K562 (cell line): ENCODE measurements at regions not wholly inside any gene's neighbourhood (a gene's known extent, or its start where the extent isn't known, plus 50 kb on each side); places are given as distances from the start of the nearest gene placed in this dataset.
A peak's percentile ranks its signal among the peaks of the same experiment; 100 is the strongest.

Experiments
- ARHGAP35 ChIP-seq: fragments of 450-650 bp; IDR thresholded peaks from 2 replicates; pipeline ENCODE4 v1.6.1; 2018; ENCODE audit not compliant: partially characterized antibody
- FOXM1 ChIP-seq, 2 experiments: fragments of 450-650 bp in 1 of 2; sonication (generic) in 1 of 2; formaldehyde crosslinking in 1 of 2; IDR thresholded peaks; 2 replicates each; pipeline versions ENCODE4 v1.6.1 to v1.9.0; 2017 to 2022; ENCODE audit warnings: low read depth in 2 of 2, mild to moderate bottlenecking in 2 of 2, missing genetic modification reagents in 1 of 2, moderate library complexity in 1 of 2
- FUS ChIP-seq: fragments of 200-400 bp; formaldehyde crosslinking; optimal IDR thresholded peaks from 2 replicates; pipeline ENCODE3; 2017; ENCODE audit warnings: low read depth, low read length
- GABPB2 ChIP-seq: fragments of 250-450 bp; sonication (Bioruptor Pico); conservative IDR thresholded peaks from 2 replicates; pipeline ENCODE4 v1.5.1; 2021; ENCODE audit warnings: mild to moderate bottlenecking
- HNRNPH1 ChIP-seq: fragments of 200-400 bp; formaldehyde crosslinking; optimal IDR thresholded peaks from 2 replicates; pipeline ENCODE3; 2017; ENCODE audit warnings: low read depth, mild to moderate bottlenecking, low read length, moderate library complexity
- MCM5 ChIP-seq: fragments of 450-650 bp; IDR thresholded peaks from 2 replicates; pipeline ENCODE4 v1.6.1; 2016; ENCODE audit warnings: low read depth
- MED1 ChIP-seq: sonication (generic); formaldehyde crosslinking; IDR thresholded peaks from 2 replicates; pipeline ENCODE4 v1.8.1; 2023; ENCODE audit warnings: missing genetic modification reagents, borderline replicate concordance
- MEF2A ChIP-seq: IDR thresholded peaks from 2 replicates; pipeline ENCODE4 v1.6.1; 2011; ENCODE audit warnings: low read depth, mild to moderate bottlenecking, low read length, moderate library complexity; ENCODE audit not compliant: control insufficient read depth
- NEUROD1 ChIP-seq: fragments of 150-350 bp; IDR thresholded peaks from 2 replicates; pipeline ENCODE4 v1.6.1; 2014; ENCODE audit warnings: borderline replicate concordance, low read length, low read depth; ENCODE audit not compliant: partially characterized antibody
- NFE2L1 ChIP-seq: fragments of 450-650 bp; IDR thresholded peaks from 2 replicates; pipeline ENCODE4 v1.6.1; 2016; ENCODE audit warnings: missing genetic modification characterization, low read depth, mild to moderate bottlenecking, missing compliant biosample characterization, moderate library complexity, borderline replicate concordance
- POLR2AphosphoS5 ChIP-seq: IDR thresholded peaks from 2 replicates; pipeline ENCODE4 v1.6.1; 2011; ENCODE audit warnings: mild to moderate bottlenecking, low read depth, low read length, moderate library complexity; ENCODE audit not compliant: control insufficient read depth, insufficient read depth
- PPARD ChIP-seq: fragments of 250-450 bp; sonication (Bioruptor Pico); IDR thresholded peaks from 2 replicates; pipeline ENCODE4 v1.8.0; 2022; ENCODE audit warnings: inconsistent platforms, mild to moderate bottlenecking, moderate library complexity
- RHOXF2B ChIP-seq: fragments of 250-450 bp; sonication (Bioruptor Pico); conservative IDR thresholded peaks from 2 replicates; pipeline ENCODE4 v1.5.1; 2021
- TEAD1 ChIP-seq, 2 experiments: fragments of 450-650 bp in 1 of 2; sonication (generic) in 1 of 2; formaldehyde crosslinking; IDR thresholded peaks; 2 replicates each; pipeline versions ENCODE4 v1.4.0 to v1.8.0; 2020 to 2022; ENCODE audit warnings: mild to moderate bottlenecking in 2 of 2, missing genetic modification reagents in 1 of 2
- U2AF2 ChIP-seq: fragments of 200-400 bp; formaldehyde crosslinking; optimal IDR thresholded peaks from 2 replicates; pipeline ENCODE3; 2017; ENCODE audit warnings: low read depth, mild to moderate bottlenecking, low read length
- ZEB2 ChIP-seq: fragments of 450-650 bp; IDR thresholded peaks from 2 replicates; pipeline ENCODE4 v1.6.1; 2016
- ZFP30 ChIP-seq: fragments of 250-450 bp; sonication (Bioruptor Pico); IDR thresholded peaks from 2 replicates; pipeline ENCODE4 v1.8.0; 2022; ENCODE audit warnings: moderate library complexity, mild to moderate bottlenecking, inconsistent platforms, borderline replicate concordance
- ZNF140 ChIP-seq: fragments of 250-450 bp; sonication (Bioruptor Pico); IDR thresholded peaks from 2 replicates; pipeline ENCODE4 v1.8.0; 2021; ENCODE audit warnings: moderate library complexity, mild to moderate bottlenecking, inconsistent platforms
- ZNF445 ChIP-seq: fragments of 250-450 bp; sonication (Bioruptor Pico); IDR thresholded peaks from 2 replicates; pipeline ENCODE4 v1.4.0; 2020; ENCODE audit warnings: low read depth, mild to moderate bottlenecking, moderate library complexity
- ZSCAN29 ChIP-seq: fragments of 450-650 bp; IDR thresholded peaks from 2 replicates; pipeline ENCODE4 v1.6.1; 2017
- TF ChIP-seq, protein P1 (sequence below): sonication (generic); formaldehyde crosslinking; IDR thresholded peaks from 2 replicates; pipeline ENCODE4 v1.8.0; 2022; ENCODE audit warnings: missing genetic modification reagents, mild to moderate bottlenecking, moderate library complexity, borderline replicate concordance
- TF ChIP-seq, protein P2 (sequence below): fragments of 450-650 bp; formaldehyde crosslinking; IDR thresholded peaks from 2 replicates; pipeline ENCODE4 v1.4.0; 2022; ENCODE audit warnings: missing genetic modification characterization
- TF ChIP-seq, protein P3 (sequence below): fragments of 450-650 bp; IDR thresholded peaks from 2 replicates; pipeline ENCODE4 v1.6.1; 2014; ENCODE audit warnings: low read depth, mild to moderate bottlenecking, moderate library complexity, borderline replicate concordance
- TF ChIP-seq, protein P4 (sequence below): conservative IDR thresholded peaks from 2 replicates; pipeline ENCODE4 v1.6.1; 2011; ENCODE audit warnings: low read depth, mild to moderate bottlenecking, low read length; ENCODE audit not compliant: control insufficient read depth

DNA sequence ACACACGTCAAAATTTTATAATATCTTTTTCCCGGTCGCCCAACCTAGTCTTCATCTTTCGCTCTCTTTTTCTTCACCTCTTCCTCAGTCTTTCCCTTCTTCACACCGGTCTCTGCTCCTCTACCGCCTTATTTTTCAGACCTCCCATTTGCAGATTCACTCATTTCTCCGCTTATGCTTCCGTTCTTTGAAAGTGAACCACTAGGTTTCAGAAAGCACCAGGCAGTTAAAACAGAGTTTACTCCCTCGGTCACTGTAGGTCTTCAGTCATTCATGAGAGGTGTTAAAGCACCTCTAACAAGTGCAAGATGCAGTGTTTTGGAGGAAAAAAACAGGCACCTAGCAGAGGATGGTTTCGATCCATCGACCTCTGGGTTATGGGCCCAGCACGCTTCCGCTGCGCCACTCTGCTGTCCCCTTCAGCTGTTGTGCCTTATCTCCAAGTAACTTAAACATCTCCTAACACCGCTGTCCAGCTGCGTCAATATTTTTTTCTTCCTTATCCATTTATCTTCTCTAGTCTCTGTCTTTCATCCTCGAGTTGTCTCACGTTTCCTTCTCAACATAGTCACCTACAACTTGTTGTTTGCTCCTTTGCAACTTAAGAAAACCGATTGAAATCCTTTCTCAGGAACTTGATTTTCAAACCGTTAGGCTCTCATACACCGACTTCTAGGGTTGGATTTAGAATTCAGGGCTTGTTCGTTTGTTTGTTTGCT is 119.7 kb upstream of the ZNF184 start (continued):
- TF ChIP-seq PPARD (CRISPR knock-in tag) (no peak), ZSCAN29 (peak; percentile 94), ARHGAP35 (no peak), U2AF2 (no peak), ZNF140 (CRISPR knock-in tag) (no peak), MEF2A (peak; percentile 43; the same call in 1 of the 2 replicates), POLR2AphosphoS5 (no peak; the same call in 1 of the 2 replicates), ZEB2 (peak; percentile 90; the same call in 1 of the 2 replicates), RHOXF2B (CRISPR knock-in tag) (no peak), TEAD1 (CRISPR knock-in tag; IDR thresholded peaks at IDR 0.05) (peak in 1 of 2 experiments; percentile 46; a peak in 1 of 4 replicates), FOXM1 (IDR thresholded peaks at IDR 0.05; ENCODE audit: low read depth) (0 out of 2 replicates have a peak, but pooled peaks have one; percentile 18), FOXM1 (CRISPR knock-in tag; IDR thresholded peaks at IDR 0.05; ENCODE audit: low read depth) (no peak), ZNF445 (no peak), FUS (no peak), MED1 (CRISPR knock-in tag) (no peak), NFE2L1 (tag) (no peak), MCM5 (no peak), HNRNPH1 (no peak), NEUROD1 (no peak), ZFP30 (CRISPR knock-in tag) (no peak), GABPB2 (CRISPR knock-in tag) (no peak)
- TF ChIP-seq, protein P1, sequence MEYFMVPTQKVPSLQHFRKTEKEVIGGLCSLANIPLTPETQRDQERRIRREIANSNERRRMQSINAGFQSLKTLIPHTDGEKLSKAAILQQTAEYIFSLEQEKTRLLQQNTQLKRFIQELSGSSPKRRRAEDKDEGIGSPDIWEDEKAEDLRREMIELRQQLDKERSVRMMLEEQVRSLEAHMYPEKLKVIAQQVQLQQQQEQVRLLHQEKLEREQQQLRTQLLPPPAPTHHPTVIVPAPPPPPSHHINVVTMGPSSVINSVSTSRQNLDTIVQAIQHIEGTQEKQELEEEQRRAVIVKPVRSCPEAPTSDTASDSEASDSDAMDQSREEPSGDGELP (CRISPR knock-in tag) = peak; percentile 98
- TF ChIP-seq, protein P2, sequence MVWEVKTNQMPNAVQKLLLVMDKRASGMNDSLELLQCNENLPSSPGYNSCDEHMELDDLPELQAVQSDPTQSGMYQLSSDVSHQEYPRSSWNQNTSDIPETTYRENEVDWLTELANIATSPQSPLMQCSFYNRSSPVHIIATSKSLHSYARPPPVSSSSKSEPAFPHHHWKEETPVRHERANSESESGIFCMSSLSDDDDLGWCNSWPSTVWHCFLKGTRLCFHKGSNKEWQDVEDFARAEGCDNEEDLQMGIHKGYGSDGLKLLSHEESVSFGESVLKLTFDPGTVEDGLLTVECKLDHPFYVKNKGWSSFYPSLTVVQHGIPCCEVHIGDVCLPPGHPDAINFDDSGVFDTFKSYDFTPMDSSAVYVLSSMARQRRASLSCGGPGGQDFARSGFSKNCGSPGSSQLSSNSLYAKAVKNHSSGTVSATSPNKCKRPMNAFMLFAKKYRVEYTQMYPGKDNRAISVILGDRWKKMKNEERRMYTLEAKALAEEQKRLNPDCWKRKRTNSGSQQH (CRISPR knock-in tag) = peak; percentile 94
- TF ChIP-seq, protein P3, sequence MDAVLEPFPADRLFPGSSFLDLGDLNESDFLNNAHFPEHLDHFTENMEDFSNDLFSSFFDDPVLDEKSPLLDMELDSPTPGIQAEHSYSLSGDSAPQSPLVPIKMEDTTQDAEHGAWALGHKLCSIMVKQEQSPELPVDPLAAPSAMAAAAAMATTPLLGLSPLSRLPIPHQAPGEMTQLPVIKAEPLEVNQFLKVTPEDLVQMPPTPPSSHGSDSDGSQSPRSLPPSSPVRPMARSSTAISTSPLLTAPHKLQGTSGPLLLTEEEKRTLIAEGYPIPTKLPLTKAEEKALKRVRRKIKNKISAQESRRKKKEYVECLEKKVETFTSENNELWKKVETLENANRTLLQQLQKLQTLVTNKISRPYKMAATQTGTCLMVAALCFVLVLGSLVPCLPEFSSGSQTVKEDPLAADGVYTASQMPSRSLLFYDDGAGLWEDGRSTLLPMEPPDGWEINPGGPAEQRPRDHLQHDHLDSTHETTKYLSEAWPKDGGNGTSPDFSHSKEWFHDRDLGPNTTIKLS = no peak
- TF ChIP-seq, protein P4, sequence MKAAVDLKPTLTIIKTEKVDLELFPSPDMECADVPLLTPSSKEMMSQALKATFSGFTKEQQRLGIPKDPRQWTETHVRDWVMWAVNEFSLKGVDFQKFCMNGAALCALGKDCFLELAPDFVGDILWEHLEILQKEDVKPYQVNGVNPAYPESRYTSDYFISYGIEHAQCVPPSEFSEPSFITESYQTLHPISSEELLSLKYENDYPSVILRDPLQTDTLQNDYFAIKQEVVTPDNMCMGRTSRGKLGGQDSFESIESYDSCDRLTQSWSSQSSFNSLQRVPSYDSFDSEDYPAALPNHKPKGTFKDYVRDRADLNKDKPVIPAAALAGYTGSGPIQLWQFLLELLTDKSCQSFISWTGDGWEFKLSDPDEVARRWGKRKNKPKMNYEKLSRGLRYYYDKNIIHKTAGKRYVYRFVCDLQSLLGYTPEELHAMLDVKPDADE = peak; percentile 99
